ENCODE measurements at regions not wholly inside any gene's neighbourhood (a gene's known extent, or its start where the extent isn't known, plus 50 kb on each side); places are given as distances from the start of the nearest gene placed in this dataset.

GRCh38 chr15:97592778-97593177, 367.7 kb upstream of the ARRDC4 start:
- no peak overlapping the region for H3K9ac ChIP-seq (ENCODE audit: low read depth, low read length)
- H3K9me3 ChIP-seq (ENCODE audit: control insufficient read depth, insufficient read depth, low read length) = no peaks in the 10 kb centered on the region
- no peaks in the 10 kb centered on the region for H3K27me3 ChIP-seq (ENCODE audit: control insufficient read depth, insufficient read depth, low read length)
- H3K4me3 ChIP-seq (ENCODE audit: low read depth, low read length) = no peak overlapping the region
- H3K4me1 ChIP-seq (ENCODE audit: control insufficient read depth, insufficient read depth, low read length) = no peaks in the 10 kb centered on the region
- no peaks in the 10 kb centered on the region for H3K36me3 ChIP-seq (ENCODE audit: control insufficient read depth, insufficient read depth, low read length)

GRCh38 chr15:97597801-97598200, 362.7 kb upstream of the ARRDC4 start:
- Histone ChIP-seq H3K27me3 (ENCODE audit: control insufficient read depth, insufficient read depth, low read length) (no peaks in the 10 kb centered on the region), H3K9me3 (ENCODE audit: control insufficient read depth, insufficient read depth, low read length) (no peaks in the 10 kb centered on the region), H3K36me3 (ENCODE audit: control insufficient read depth, insufficient read depth, low read length) (no peaks in the 10 kb centered on the region), H3K9ac (ENCODE audit: low read depth, low read length) (no peak overlapping the region), H3K4me1 (ENCODE audit: control insufficient read depth, insufficient read depth, low read length) (no peaks in the 10 kb centered on the region), H3K4me3 (ENCODE audit: low read depth, low read length) (no peak overlapping the region)

DNA sequence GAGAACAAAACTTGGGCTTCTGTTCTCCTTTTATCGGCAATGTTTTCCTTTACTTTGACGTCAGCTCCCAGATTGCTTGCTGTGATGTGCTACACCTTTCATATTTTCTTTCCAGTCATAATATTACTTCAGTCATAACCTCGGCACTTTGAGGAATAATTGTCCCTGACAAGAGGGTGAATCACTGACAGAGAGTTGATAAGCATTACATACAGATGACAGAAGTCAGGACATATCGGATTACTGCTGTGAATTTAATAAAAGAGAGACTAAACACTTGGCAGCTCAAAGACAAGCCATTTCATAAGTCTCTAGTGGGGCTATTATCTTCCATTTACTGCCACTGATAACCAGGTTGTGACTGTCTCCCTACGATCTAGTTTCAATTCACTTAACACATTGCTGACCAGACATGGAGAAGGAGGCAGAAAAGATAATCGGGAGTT, 362.1 kb upstream of the ARRDC4 start:
- Histone ChIP-seq H3K4me1 (ENCODE audit: control insufficient read depth, insufficient read depth, low read length) (no peaks in the 10 kb centered on the region), H3K9ac (ENCODE audit: low read depth, low read length) (no peak overlapping the region), H3K36me3 (ENCODE audit: control insufficient read depth, insufficient read depth, low read length) (no peaks in the 10 kb centered on the region), H3K27me3 (ENCODE audit: control insufficient read depth, insufficient read depth, low read length) (no peaks in the 10 kb centered on the region), H3K9me3 (ENCODE audit: control insufficient read depth, insufficient read depth, low read length) (no peaks in the 10 kb centered on the region), H3K4me3 (ENCODE audit: low read depth, low read length) (no peak overlapping the region)

GRCh38 chr15:97600190-97600589, 360.3 kb upstream of the ARRDC4 start:
- no peaks in the 10 kb centered on the region for H3K36me3 ChIP-seq (ENCODE audit: control insufficient read depth, insufficient read depth, low read length)
- H3K4me3 ChIP-seq (ENCODE audit: low read depth, low read length) = no peak overlapping the region
- H3K27me3 ChIP-seq (ENCODE audit: control insufficient read depth, insufficient read depth, low read length) = no peaks in the 10 kb centered on the region
- no peaks in the 10 kb centered on the region for H3K4me1 ChIP-seq (ENCODE audit: control insufficient read depth, insufficient read depth, low read length)
- no peaks in the 10 kb centered on the region for H3K9me3 ChIP-seq (ENCODE audit: control insufficient read depth, insufficient read depth, low read length)
- H3K9ac ChIP-seq (ENCODE audit: low read depth, low read length) = no peak overlapping the region

DNA sequence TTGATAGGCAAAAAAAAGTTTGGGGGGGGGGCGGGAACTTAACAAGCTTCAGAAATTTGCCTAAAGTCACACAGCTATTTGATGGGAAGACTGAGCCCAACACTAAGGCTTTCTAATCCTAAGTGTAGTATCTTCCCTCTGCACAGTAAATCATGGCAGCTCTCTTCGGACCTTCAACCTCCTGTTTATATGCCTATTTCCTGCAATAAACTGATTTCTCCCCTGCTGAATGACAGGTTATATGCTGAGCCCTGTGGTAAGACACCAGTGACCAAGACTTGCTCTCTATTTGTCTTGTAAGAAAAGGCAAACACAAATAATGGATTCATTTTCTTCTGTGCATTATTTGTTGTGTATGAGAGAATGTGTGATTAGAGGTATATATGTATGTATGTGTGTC, 355.8 kb upstream of the ARRDC4 start:
- Histone ChIP-seq H3K9ac (ENCODE audit: low read depth, low read length) (no peak overlapping the region), H3K9me3 (ENCODE audit: control insufficient read depth, insufficient read depth, low read length) (no peaks in the 10 kb centered on the region), H3K27me3 (ENCODE audit: control insufficient read depth, insufficient read depth, low read length) (no peaks in the 10 kb centered on the region), H3K4me1 (ENCODE audit: control insufficient read depth, insufficient read depth, low read length) (no peaks in the 10 kb centered on the region), H3K36me3 (ENCODE audit: control insufficient read depth, insufficient read depth, low read length) (no peaks in the 10 kb centered on the region), H3K4me3 (ENCODE audit: low read depth, low read length) (no peak overlapping the region)

DNA sequence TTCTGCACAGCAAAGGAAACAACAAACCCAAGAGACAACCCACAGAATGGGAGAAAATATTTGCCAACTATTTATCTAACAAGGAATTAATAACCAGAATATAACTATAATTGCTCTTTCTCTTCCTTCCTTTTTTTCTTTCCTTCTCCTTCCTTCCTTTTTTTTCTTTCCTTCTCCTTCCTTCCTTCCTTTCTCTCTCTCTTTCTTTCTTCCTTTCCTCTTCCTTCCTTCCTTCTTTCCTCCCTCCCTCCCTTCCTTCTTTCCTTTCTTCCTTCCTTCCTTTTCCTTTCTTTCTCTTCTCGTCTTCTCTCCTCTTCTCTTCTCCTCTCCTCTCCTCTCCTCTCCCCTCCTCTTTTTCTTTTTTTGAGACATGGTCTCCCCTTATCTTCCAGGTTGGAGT, 345.4 kb upstream of the ARRDC4 start:
- Histone ChIP-seq H3K4me3 (ENCODE audit: low read depth, low read length) (no peak overlapping the region), H3K4me1 (ENCODE audit: control insufficient read depth, insufficient read depth, low read length) (no peaks in the 10 kb centered on the region), H3K9ac (ENCODE audit: low read depth, low read length) (no peak overlapping the region), H3K27me3 (ENCODE audit: control insufficient read depth, insufficient read depth, low read length) (no peaks in the 10 kb centered on the region), H3K36me3 (ENCODE audit: control insufficient read depth, insufficient read depth, low read length) (no peaks in the 10 kb centered on the region), H3K9me3 (ENCODE audit: control insufficient read depth, insufficient read depth, low read length) (no peaks in the 10 kb centered on the region)

DNA sequence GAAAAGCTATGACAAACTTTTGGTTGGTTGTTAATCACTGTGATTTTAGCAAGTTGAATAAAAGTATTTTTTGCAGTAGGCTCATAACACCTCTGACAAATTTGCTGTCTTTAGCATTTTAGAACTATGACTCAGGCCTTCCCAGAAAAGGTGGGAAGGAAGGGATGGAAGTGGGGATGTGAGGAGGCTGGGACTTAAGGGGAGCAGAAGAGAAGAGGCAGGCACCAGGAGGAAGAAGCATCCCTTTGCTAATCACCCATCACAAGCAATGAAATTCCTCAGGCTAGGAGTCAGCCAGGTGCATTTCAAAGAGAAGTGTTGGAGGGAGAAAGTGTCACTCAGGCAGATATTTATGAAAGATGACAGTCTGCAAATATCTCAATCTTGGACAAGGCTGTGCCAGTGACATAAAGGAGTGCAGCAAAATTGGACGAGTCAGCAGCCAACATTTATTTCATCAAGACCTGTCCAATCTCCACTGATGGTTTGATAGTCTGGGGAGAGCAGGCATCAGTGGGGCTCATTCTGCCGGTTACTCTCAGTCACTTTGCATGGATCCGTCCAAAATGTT, 337.3 kb upstream of the ARRDC4 start:
- no peak overlapping the region for H3K4me3 ChIP-seq (ENCODE audit: low read depth, low read length)
- H3K36me3 ChIP-seq (ENCODE audit: control insufficient read depth, insufficient read depth, low read length) = no peaks in the 10 kb centered on the region
- no peaks in the 10 kb centered on the region for H3K4me1 ChIP-seq (ENCODE audit: control insufficient read depth, insufficient read depth, low read length)
- no peak overlapping the region for H3K9ac ChIP-seq (ENCODE audit: low read depth, low read length)
- H3K27me3 ChIP-seq (ENCODE audit: control insufficient read depth, insufficient read depth, low read length) = no peaks in the 10 kb centered on the region
- H3K9me3 ChIP-seq (ENCODE audit: control insufficient read depth, insufficient read depth, low read length) = no peaks in the 10 kb centered on the region

DNA sequence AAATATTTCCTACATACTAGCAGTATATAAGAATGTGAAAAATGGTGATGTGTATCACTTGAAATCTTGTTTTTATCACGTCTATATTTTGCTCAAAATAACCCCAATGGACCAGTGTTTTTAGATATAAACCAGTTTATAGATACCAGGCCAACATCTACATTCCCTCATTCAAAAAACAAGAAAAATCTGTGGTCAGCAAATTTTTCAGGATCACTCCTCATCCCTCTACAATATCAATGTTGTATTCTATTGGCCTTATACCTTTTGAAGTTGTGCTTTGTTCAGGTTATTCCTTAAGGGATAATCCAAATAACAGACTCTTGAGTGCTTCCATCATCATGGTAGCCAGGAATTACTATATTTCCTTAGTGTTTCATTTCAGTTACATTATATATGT, 332.9 kb upstream of the ARRDC4 start:
- Histone ChIP-seq H3K27me3 (ENCODE audit: control insufficient read depth, insufficient read depth, low read length) (no peaks in the 10 kb centered on the region), H3K9me3 (ENCODE audit: control insufficient read depth, insufficient read depth, low read length) (no peaks in the 10 kb centered on the region)

DNA sequence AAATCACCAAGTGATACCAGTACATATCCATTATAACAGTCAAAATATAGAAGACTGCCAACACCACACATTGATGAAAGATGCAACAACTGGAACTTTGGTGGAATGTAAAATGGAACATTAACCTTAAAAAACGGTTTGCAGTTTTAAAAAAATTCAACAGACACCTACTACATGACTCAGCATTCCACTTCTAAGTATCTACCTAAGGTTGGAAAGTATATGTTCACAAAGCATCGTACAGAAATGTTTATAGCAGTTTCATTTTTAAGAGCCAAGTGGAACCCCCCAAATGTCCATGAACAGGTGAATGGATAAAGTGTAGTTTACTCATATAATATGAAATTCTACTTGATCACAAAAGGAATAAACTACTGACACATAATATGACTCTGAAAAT, 314.7 kb upstream of the ARRDC4 start:
- no peak overlapping the region for H3K4me3 ChIP-seq (ENCODE audit: low read depth, low read length)
- H3K4me1 ChIP-seq (ENCODE audit: control insufficient read depth, insufficient read depth, low read length) = no peaks in the 10 kb centered on the region
- H3K9me3 ChIP-seq (ENCODE audit: control insufficient read depth, insufficient read depth, low read length) = no peaks in the 10 kb centered on the region
- H3K36me3 ChIP-seq (ENCODE audit: control insufficient read depth, insufficient read depth, low read length) = no peaks in the 10 kb centered on the region
- H3K9ac ChIP-seq (ENCODE audit: low read depth, low read length) = no peak overlapping the region
- H3K27me3 ChIP-seq (ENCODE audit: control insufficient read depth, insufficient read depth, low read length) = no peaks in the 10 kb centered on the region

More for the DNA sequence above, 332.9 kb upstream of the ARRDC4 start:
- H3K4me3 ChIP-seq (ENCODE audit: low read depth, low read length) = no peak overlapping the region
- no peaks in the 10 kb centered on the region for H3K4me1 ChIP-seq (ENCODE audit: control insufficient read depth, insufficient read depth, low read length)
- no peak overlapping the region for H3K9ac ChIP-seq (ENCODE audit: low read depth, low read length)
- H3K36me3 ChIP-seq (ENCODE audit: control insufficient read depth, insufficient read depth, low read length) = no peaks in the 10 kb centered on the region

- Histone ChIP-seq H3K4me3 (ENCODE audit: low read depth, low read length) (no peak overlapping the region), H3K27me3 (ENCODE audit: control insufficient read depth, insufficient read depth, low read length) (peaks cover 20% of the 10 kb centered on the region), H3K9ac (ENCODE audit: low read depth, low read length) (no peak overlapping the region)
Observed at GRCh38 chr15:97648728-97649127, 311.8 kb upstream of the ARRDC4 start.

GRCh38 chr15:97652041-97652440, 308.5 kb upstream of the ARRDC4 start:
- peaks cover 8% of the 10 kb centered on the region for H3K4me1 ChIP-seq (ENCODE audit: control insufficient read depth, insufficient read depth, low read length)
- H3K4me3 ChIP-seq (ENCODE audit: low read depth, low read length) = no peak overlapping the region
- peaks cover 22% of the 10 kb centered on the region for H3K27me3 ChIP-seq (ENCODE audit: control insufficient read depth, insufficient read depth, low read length)
- no peaks in the 10 kb centered on the region for H3K36me3 ChIP-seq (ENCODE audit: control insufficient read depth, insufficient read depth, low read length)
- no peaks in the 10 kb centered on the region for H3K9me3 ChIP-seq (ENCODE audit: control insufficient read depth, insufficient read depth, low read length)
- no peak overlapping the region for H3K9ac ChIP-seq (ENCODE audit: low read depth, low read length)

More at GRCh38 chr15:97648728-97649127, 311.8 kb upstream of the ARRDC4 start:
- H3K36me3 ChIP-seq (ENCODE audit: control insufficient read depth, insufficient read depth, low read length) = no peaks in the 10 kb centered on the region
- no peaks in the 10 kb centered on the region for H3K4me1 ChIP-seq (ENCODE audit: control insufficient read depth, insufficient read depth, low read length)
- no peaks in the 10 kb centered on the region for H3K9me3 ChIP-seq (ENCODE audit: control insufficient read depth, insufficient read depth, low read length)

DNA sequence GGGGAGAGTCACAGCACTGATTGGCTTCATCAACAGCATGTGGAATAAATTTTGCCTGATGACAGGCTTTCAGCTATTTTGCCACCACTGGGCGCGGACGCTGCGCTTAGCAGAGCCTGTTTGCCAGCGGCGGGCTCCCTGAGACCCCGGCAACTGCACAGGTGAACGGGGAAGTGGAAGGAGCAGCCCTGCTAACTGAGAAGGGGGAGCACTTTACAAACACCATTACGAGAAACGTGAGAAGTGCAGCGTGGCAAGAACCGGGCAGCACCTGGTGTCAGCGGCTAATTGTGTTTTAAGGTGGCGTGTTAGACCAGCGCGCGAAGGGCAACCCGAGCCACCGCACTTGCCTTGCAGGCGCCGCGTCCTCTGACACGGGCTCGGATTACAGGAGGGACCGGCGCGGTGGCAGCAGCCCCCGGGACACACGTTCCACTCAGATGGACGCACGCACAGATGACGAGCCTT, 307.8 kb upstream of the ARRDC4 start:
- Histone ChIP-seq H3K36me3 (ENCODE audit: control insufficient read depth, insufficient read depth, low read length) (no peaks in the 10 kb centered on the region), H3K9ac (ENCODE audit: low read depth, low read length) (no peak overlapping the region), H3K9me3 (ENCODE audit: control insufficient read depth, insufficient read depth, low read length) (no peaks in the 10 kb centered on the region), H3K27me3 (ENCODE audit: control insufficient read depth, insufficient read depth, low read length) (peaks cover 22% of the 10 kb centered on the region), H3K4me3 (ENCODE audit: low read depth, low read length) (peak overlapping the region; percentile 61), H3K4me1 (ENCODE audit: control insufficient read depth, insufficient read depth, low read length) (peaks cover 8% of the 10 kb centered on the region)
